ENCODE measurements at regions not wholly inside any gene's neighbourhood (a gene's known extent, or its start where the extent isn't known, plus 50 kb on each side); places are given as distances from the start of the nearest gene placed in this dataset.
"Not testable (repeated sequence)": the region's sequence is repeated elsewhere in the genome, so short reads cannot be mapped to it uniquely, and the experiment has no call there.

- H3K27ac ChIP-seq (ENCODE audit: insufficient read depth, low read length); H3K79me2 ChIP-seq (ENCODE audit: control insufficient read depth, insufficient read depth, low read length); H3K9me3 ChIP-seq (ENCODE audit: control insufficient read depth, insufficient read depth, low read depth, low read length); H3K4me1 ChIP-seq (ENCODE audit: control insufficient read depth, extremely low read depth, insufficient read depth, low read length); H3K4me3 ChIP-seq (replicated peaks in 1 of 4; ENCODE audit: control extremely low read depth in 1 of 4, insufficient read depth in 1 of 4, low read depth in 3 of 4, low read length in 4 of 4); DNase-seq (ENCODE audit: low read depth in 2 of 2); H3K9ac ChIP-seq (ENCODE audit: insufficient read depth, low read length); H3K27me3 ChIP-seq (ENCODE audit: control insufficient read depth, insufficient read depth, low read length); H3K4me2 ChIP-seq (ENCODE audit: extremely low read depth, insufficient read depth, low read length); H4K20me1 ChIP-seq (ENCODE audit: control insufficient read depth, extremely low read depth, insufficient read depth, low read length); H2AFZ ChIP-seq (ENCODE audit: low read length); H3K36me3 ChIP-seq (ENCODE audit: control insufficient read depth, insufficient read depth, low read length): not testable (repeated sequence)
Observed at GRCh38 chr11:25501426-25501825, 830.5 kb upstream of the ANO3 start.

- Histone ChIP-seq H3K27ac (ENCODE audit: insufficient read depth, low read length) (no peak overlapping the region), H2AFZ (ENCODE audit: low read length) (no peak overlapping the region), H3K27me3 (ENCODE audit: control insufficient read depth, insufficient read depth, low read length) (no peaks in the 10 kb centered on the region), H4K20me1 (ENCODE audit: control insufficient read depth, extremely low read depth, insufficient read depth, low read length) (no peaks in the 10 kb centered on the region), H3K9me3 (ENCODE audit: control insufficient read depth, insufficient read depth, low read depth, low read length) (no peaks in the 10 kb centered on the region), H3K4me2 (ENCODE audit: extremely low read depth, insufficient read depth, low read length) (no peak overlapping the region), H3K9ac (ENCODE audit: insufficient read depth, low read length) (no peak overlapping the region), H3K79me2 (ENCODE audit: control insufficient read depth, insufficient read depth, low read length) (no peaks in the 10 kb centered on the region), H3K36me3 (ENCODE audit: control insufficient read depth, insufficient read depth, low read length) (no peaks in the 10 kb centered on the region), H3K4me1 (ENCODE audit: control insufficient read depth, extremely low read depth, insufficient read depth, low read length) (no peaks in the 10 kb centered on the region), H3K4me3 (replicated peaks in 1 of 4; ENCODE audit: control extremely low read depth in 1 of 4, insufficient read depth in 1 of 4, low read depth in 3 of 4, low read length in 4 of 4) (no peak overlapping the region)
- no peak for DNase-seq (ENCODE audit: low read depth in 2 of 2)
- TF ChIP-seq CTCF (conservative IDR thresholded peaks at IDR 0.05 in 1 of 2, IDR thresholded peaks at IDR 0.05 in 1 of 2; ENCODE audit: low read depth in 1 of 2, low read length in 2 of 2) (no peak), EZH2 (IDR thresholded peaks at IDR 0.05; ENCODE audit: low read length, missing control alignments) (no peak)
Observed at GRCh38 chr11:25515576-25515975, 816.4 kb upstream of the ANO3 start.

GRCh38 chr11:25520459-25520858, 811.5 kb upstream of the ANO3 start:
- TF ChIP-seq EZH2 (IDR thresholded peaks at IDR 0.05; ENCODE audit: low read length, missing control alignments) = no peak
- TF ChIP-seq CTCF (conservative IDR thresholded peaks at IDR 0.05 in 1 of 2, IDR thresholded peaks at IDR 0.05 in 1 of 2; ENCODE audit: low read depth in 1 of 2, low read length in 2 of 2) = no peak
- Histone ChIP-seq H3K9me3 (ENCODE audit: control insufficient read depth, insufficient read depth, low read depth, low read length) (no peaks in the 10 kb centered on the region), H4K20me1 (ENCODE audit: control insufficient read depth, extremely low read depth, insufficient read depth, low read length) (no peaks in the 10 kb centered on the region), H3K36me3 (ENCODE audit: control insufficient read depth, insufficient read depth, low read length) (no peaks in the 10 kb centered on the region), H3K27ac (ENCODE audit: insufficient read depth, low read length) (no peak overlapping the region), H3K27me3 (ENCODE audit: control insufficient read depth, insufficient read depth, low read length) (no peaks in the 10 kb centered on the region), H2AFZ (ENCODE audit: low read length) (no peak overlapping the region), H3K4me1 (ENCODE audit: control insufficient read depth, extremely low read depth, insufficient read depth, low read length) (no peaks in the 10 kb centered on the region), H3K4me2 (ENCODE audit: extremely low read depth, insufficient read depth, low read length) (no peak overlapping the region), H3K4me3 (replicated peaks in 1 of 4; ENCODE audit: control extremely low read depth in 1 of 4, insufficient read depth in 1 of 4, low read depth in 3 of 4, low read length in 4 of 4) (no peak overlapping the region), H3K79me2 (ENCODE audit: control insufficient read depth, insufficient read depth, low read length) (no peaks in the 10 kb centered on the region), H3K9ac (ENCODE audit: insufficient read depth, low read length) (no peak overlapping the region)
- DNase-seq (ENCODE audit: low read depth in 2 of 2) = no peak

GRCh38 chr11:25527841-25528240, 804.1 kb upstream of the ANO3 start:
- no peaks in the 10 kb centered on the region for H3K27me3 ChIP-seq (ENCODE audit: control insufficient read depth, insufficient read depth, low read length)
- H3K4me1 ChIP-seq (ENCODE audit: control insufficient read depth, extremely low read depth, insufficient read depth, low read length) = no peaks in the 10 kb centered on the region
- H3K4me2 ChIP-seq (ENCODE audit: extremely low read depth, insufficient read depth, low read length) = no peak overlapping the region
- no peaks in the 10 kb centered on the region for H4K20me1 ChIP-seq (ENCODE audit: control insufficient read depth, extremely low read depth, insufficient read depth, low read length)
- H3K4me3 ChIP-seq (replicated peaks in 1 of 4; ENCODE audit: control extremely low read depth in 1 of 4, insufficient read depth in 1 of 4, low read depth in 3 of 4, low read length in 4 of 4) = no peak overlapping the region
- H2AFZ ChIP-seq (ENCODE audit: low read length) = no peak overlapping the region
- H3K9ac ChIP-seq (ENCODE audit: insufficient read depth, low read length) = no peak overlapping the region
- DNase-seq (ENCODE audit: low read depth in 2 of 2) = no peak
- no peaks in the 10 kb centered on the region for H3K79me2 ChIP-seq (ENCODE audit: control insufficient read depth, insufficient read depth, low read length)
- H3K36me3 ChIP-seq (ENCODE audit: control insufficient read depth, insufficient read depth, low read length) = no peaks in the 10 kb centered on the region
- TF ChIP-seq EZH2 (IDR thresholded peaks at IDR 0.05; ENCODE audit: low read length, missing control alignments) (no peak), CTCF (conservative IDR thresholded peaks at IDR 0.05 in 1 of 2, IDR thresholded peaks at IDR 0.05 in 1 of 2; ENCODE audit: low read depth in 1 of 2, low read length in 2 of 2) (no peak)
- H3K27ac ChIP-seq (ENCODE audit: insufficient read depth, low read length) = no peak overlapping the region
- H3K9me3 ChIP-seq (ENCODE audit: control insufficient read depth, insufficient read depth, low read depth, low read length) = no peaks in the 10 kb centered on the region

Measured in fibroblast of lung (primary cell).